ENCODE measurements at regions not wholly inside any gene's neighbourhood (a gene's known extent, or its start where the extent isn't known, plus 50 kb on each side); places are given as distances from the start of the nearest gene placed in this dataset.

DNA sequence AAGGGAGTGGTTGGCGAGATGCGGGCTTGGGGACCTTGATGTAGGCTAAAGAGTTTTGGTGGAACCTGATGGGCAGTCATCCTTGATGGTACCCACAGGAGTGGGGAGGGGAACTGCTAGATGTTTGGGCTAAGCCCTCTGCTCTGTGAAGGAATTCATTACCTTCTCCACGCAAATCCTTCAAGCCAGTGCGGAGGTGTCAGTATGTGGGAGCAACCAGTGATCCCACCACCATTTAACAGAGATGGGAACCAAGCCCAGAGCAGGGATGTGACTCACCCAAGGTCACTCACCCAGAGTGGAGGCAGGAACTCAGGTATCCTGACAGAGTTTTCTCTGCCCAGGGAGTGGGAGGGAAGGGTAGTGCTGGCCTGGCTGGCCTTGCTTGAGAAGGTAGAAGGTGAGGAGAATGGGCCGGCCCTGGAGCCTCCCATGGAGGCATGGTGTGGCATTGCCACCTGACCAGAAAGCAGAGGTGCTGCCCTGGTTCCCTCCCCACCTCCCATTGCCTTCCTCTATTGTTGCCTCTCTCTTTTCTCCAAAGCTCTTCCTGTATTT lies 51.2 kb upstream of the STUM start:
- Histone ChIP-seq H3K4me1 (ENCODE audit: control insufficient read depth, insufficient read depth, low read length) (no peaks in the 10 kb centered on the region), H3K9me3 (ENCODE audit: control insufficient read depth, insufficient read depth, low read depth, low read length) (no peaks in the 10 kb centered on the region), H3K4me3 (ENCODE audit: low read depth, low read length) (no peak overlapping the region), H3K27ac (ENCODE audit: extremely low read depth, low read depth, low read length) (no peak overlapping the region), H3K36me3 (ENCODE audit: control insufficient read depth in 2 of 2, insufficient read depth in 1 of 2, low read length in 2 of 2) (no peaks in the 10 kb centered on the region)
- POLR2A ChIA-PET = no interaction called here
- CTCF ChIA-PET = interaction anchor here (0.7 kb wide), 1 partner anchor 78 kb away, joined by 3 read pairs; no protein-coding TSS in a partner anchor
- TF ChIP-seq ZNF416 (tag by site-specific recombination; IDR thresholded peaks at IDR 0.05) = no peak
- TF ChIP-seq EGR2 (tag by site-specific recombination; IDR thresholded peaks at IDR 0.05; ENCODE audit: low read depth) = peak; percentile 84; the same call in 1 of the 2 replicates
- TF ChIP-seq ZNF776 (tag by site-specific recombination; IDR thresholded peaks at IDR 0.05; ENCODE audit: borderline replicate concordance) = no peak
- TF ChIP-seq KLF8 (tag by site-specific recombination; IDR thresholded peaks at IDR 0.05) = no peak
- TF ChIP-seq ZFHX2 (tag by site-specific recombination; conservative IDR thresholded peaks at IDR 0.05) = peak; percentile 70

DNA sequence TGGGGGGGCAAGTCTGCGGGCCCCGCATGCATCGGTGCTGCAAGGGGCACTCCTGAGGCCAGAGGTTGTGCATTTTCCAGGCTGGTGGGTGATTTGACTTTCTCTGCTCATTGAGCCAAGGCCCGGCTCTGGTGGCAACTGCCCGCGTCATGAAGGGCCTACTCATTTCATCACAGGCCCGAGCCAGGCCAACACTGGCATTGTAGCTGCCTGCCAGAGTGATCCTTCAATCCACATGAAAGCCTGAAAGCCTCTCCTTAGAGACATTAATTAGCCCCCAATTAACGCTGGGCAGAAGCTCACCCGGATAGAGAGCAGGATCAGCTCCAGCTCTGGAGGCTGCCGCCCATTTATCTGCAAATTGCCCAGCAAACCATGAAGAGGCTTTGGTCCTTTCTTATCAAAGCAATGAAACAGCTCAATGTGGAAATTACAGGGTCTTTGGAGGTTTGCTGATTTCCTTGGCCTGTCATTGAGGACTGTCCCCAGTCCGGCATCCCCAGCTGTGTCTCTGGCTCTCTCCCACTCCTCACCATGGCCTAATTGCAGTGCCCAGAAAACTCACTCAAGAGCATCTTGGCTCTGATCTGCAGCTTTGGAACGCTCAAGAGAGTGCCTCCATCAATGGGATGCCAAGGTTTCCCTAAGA lies 50.4 kb upstream of the STUM start:
- ChIA-PET POLR2A (no interaction called here), CTCF (interaction anchor here (0.5 to 0.8 kb wide), 2 partner anchors 51 to 74 kb away, joined by 3 to 6 read pairs; no protein-coding TSS in a partner anchor)
- Histone ChIP-seq H3K27ac (ENCODE audit: extremely low read depth, low read depth, low read length) (no peak overlapping the region), H3K4me3 (ENCODE audit: low read depth, low read length) (no peak overlapping the region), H3K36me3 (ENCODE audit: control insufficient read depth in 2 of 2, insufficient read depth in 1 of 2, low read length in 2 of 2) (no peaks in the 10 kb centered on the region), H3K4me1 (ENCODE audit: control insufficient read depth, insufficient read depth, low read length) (no peaks in the 10 kb centered on the region), H3K9me3 (ENCODE audit: control insufficient read depth, insufficient read depth, low read depth, low read length) (no peaks in the 10 kb centered on the region)
- TF ChIP-seq GLIS2 (tag by site-specific recombination; IDR thresholded peaks at IDR 0.05) = no peak
- TF ChIP-seq RBAK (tag by site-specific recombination; IDR thresholded peaks at IDR 0.05) = no peak
- TF ChIP-seq ZNF394 (tag by site-specific recombination; IDR thresholded peaks at IDR 0.05; ENCODE audit: borderline replicate concordance) = no peak
- no peak for TF ChIP-seq ZNF121 (tag by site-specific recombination; IDR thresholded peaks at IDR 0.05)
- TF ChIP-seq, protein P1, sequence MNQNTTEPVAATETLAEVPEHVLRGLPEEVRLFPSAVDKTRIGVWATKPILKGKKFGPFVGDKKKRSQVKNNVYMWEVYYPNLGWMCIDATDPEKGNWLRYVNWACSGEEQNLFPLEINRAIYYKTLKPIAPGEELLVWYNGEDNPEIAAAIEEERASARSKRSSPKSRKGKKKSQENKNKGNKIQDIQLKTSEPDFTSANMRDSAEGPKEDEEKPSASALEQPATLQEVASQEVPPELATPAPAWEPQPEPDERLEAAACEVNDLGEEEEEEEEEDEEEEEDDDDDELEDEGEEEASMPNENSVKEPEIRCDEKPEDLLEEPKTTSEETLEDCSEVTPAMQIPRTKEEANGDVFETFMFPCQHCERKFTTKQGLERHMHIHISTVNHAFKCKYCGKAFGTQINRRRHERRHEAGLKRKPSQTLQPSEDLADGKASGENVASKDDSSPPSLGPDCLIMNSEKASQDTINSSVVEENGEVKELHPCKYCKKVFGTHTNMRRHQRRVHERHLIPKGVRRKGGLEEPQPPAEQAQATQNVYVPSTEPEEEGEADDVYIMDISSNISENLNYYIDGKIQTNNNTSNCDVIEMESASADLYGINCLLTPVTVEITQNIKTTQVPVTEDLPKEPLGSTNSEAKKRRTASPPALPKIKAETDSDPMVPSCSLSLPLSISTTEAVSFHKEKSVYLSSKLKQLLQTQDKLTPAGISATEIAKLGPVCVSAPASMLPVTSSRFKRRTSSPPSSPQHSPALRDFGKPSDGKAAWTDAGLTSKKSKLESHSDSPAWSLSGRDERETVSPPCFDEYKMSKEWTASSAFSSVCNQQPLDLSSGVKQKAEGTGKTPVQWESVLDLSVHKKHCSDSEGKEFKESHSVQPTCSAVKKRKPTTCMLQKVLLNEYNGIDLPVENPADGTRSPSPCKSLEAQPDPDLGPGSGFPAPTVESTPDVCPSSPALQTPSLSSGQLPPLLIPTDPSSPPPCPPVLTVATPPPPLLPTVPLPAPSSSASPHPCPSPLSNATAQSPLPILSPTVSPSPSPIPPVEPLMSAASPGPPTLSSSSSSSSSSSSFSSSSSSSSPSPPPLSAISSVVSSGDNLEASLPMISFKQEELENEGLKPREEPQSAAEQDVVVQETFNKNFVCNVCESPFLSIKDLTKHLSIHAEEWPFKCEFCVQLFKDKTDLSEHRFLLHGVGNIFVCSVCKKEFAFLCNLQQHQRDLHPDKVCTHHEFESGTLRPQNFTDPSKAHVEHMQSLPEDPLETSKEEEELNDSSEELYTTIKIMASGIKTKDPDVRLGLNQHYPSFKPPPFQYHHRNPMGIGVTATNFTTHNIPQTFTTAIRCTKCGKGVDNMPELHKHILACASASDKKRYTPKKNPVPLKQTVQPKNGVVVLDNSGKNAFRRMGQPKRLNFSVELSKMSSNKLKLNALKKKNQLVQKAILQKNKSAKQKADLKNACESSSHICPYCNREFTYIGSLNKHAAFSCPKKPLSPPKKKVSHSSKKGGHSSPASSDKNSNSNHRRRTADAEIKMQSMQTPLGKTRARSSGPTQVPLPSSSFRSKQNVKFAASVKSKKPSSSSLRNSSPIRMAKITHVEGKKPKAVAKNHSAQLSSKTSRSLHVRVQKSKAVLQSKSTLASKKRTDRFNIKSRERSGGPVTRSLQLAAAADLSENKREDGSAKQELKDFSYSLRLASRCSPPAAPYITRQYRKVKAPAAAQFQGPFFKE (tag by site-specific recombination; IDR thresholded peaks at IDR 0.05; ENCODE audit: borderline replicate concordance) = no peak
- no peak for TF ChIP-seq ZNF350 (tag by site-specific recombination; IDR thresholded peaks at IDR 0.05)
- TF ChIP-seq, protein P2, sequence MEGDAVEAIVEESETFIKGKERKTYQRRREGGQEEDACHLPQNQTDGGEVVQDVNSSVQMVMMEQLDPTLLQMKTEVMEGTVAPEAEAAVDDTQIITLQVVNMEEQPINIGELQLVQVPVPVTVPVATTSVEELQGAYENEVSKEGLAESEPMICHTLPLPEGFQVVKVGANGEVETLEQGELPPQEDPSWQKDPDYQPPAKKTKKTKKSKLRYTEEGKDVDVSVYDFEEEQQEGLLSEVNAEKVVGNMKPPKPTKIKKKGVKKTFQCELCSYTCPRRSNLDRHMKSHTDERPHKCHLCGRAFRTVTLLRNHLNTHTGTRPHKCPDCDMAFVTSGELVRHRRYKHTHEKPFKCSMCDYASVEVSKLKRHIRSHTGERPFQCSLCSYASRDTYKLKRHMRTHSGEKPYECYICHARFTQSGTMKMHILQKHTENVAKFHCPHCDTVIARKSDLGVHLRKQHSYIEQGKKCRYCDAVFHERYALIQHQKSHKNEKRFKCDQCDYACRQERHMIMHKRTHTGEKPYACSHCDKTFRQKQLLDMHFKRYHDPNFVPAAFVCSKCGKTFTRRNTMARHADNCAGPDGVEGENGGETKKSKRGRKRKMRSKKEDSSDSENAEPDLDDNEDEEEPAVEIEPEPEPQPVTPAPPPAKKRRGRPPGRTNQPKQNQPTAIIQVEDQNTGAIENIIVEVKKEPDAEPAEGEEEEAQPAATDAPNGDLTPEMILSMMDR (tag by site-specific recombination; IDR thresholded peaks at IDR 0.05) = no peak

DNA sequence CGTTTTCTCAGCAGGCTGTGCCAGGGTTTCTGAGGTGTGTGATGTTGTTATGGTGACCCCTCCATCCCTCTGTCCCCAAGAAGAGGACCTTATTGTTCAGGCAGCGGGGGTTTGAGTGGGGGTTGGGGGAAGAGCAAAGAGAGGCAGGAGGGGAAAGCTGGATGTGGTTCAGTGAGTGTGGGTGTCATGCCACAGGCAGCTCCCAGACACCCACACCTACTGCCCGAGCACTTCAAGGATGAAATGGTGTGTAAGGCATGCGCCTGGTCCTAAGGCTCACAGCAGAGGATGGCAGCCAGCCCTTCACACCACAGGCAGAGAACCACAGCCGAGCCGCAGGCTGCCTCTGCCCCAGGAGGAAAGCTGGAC lies 49.9 kb upstream of the STUM start:
- ChIA-PET POLR2A (no interaction called here), CTCF (interaction anchor here (0.5 to 0.8 kb wide), 2 partner anchors 52 to 74 kb away, joined by 3 to 6 read pairs; no protein-coding TSS in a partner anchor)
- no peaks in the 10 kb centered on the region for H3K4me1 ChIP-seq (ENCODE audit: control insufficient read depth, insufficient read depth, low read length)
- no peak for TF ChIP-seq ZNF221 (tag by site-specific recombination; IDR thresholded peaks at IDR 0.05; ENCODE audit: borderline replicate concordance)
- TF ChIP-seq ZFHX2 (tag by site-specific recombination; conservative IDR thresholded peaks at IDR 0.05) = peak; percentile 95
- TF ChIP-seq EGR2 (tag by site-specific recombination; IDR thresholded peaks at IDR 0.05; ENCODE audit: low read depth) = peak; percentile 96
- TF ChIP-seq ZIC2 (tag by site-specific recombination; IDR thresholded peaks at IDR 0.05) = peak; percentile 49
- TF ChIP-seq ZNF248 (tag by site-specific recombination; IDR thresholded peaks at IDR 0.05) = no peak
- H3K4me3 ChIP-seq (ENCODE audit: low read depth, low read length) = no peak overlapping the region
- no peaks in the 10 kb centered on the region for H3K9me3 ChIP-seq (ENCODE audit: control insufficient read depth, insufficient read depth, low read depth, low read length)
- no peaks in the 10 kb centered on the region for H3K36me3 ChIP-seq (ENCODE audit: control insufficient read depth in 2 of 2, insufficient read depth in 1 of 2, low read length in 2 of 2)
- no peak overlapping the region for H3K27ac ChIP-seq (ENCODE audit: extremely low read depth, low read depth, low read length)
